ENCODE measurements at regions not wholly inside any gene's neighbourhood (a gene's known extent, or its start where the extent isn't known, plus 50 kb on each side); places are given as distances from the start of the nearest gene placed in this dataset.
"Not testable (repeated sequence)": the region's sequence is repeated elsewhere in the genome, so short reads cannot be mapped to it uniquely, and the experiment has no call there.

DNA sequence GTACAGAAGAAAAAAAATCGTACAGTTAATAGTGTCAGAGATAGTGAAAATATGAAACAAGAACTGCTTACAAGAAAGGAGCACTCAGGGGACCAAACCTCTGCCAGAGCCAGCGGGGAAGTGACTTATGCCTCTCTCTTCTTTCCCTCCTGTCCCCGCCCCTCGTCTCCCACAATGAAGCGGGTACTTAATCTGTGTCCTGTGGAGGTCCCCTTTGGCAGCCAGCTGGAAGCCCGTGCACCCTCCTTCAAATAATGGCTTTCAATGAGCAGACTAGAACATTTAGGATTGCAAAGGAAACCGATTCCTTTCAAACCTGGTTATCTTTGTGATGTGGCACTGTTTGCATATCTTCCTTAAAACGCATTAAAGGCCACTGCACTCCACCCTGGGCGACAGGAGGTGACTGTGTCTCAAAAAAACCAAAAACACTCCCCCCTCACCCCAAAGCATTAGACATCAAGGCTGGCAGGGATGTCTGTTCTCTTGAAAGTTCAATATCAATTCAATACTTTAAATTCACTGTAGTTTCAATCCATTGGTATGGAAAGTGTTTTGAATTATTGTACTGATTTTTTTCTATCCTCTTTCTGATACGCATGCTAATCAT is 51.7 kb downstream of the PPIAL4C start:
- peak overlapping the region; percentile 100 for H3K27ac Mint-ChIP-seq
- peaks cover 38% of the 10 kb centered on the region for H3K4me1 Mint-ChIP-seq
- peaks cover 13% of the 10 kb centered on the region for H3K36me3 Mint-ChIP-seq
- not testable (repeated sequence) for ATAC-seq; H3K9me3 Mint-ChIP-seq; DNase-seq (ENCODE audit: low spot score in 2 of 2)
- peak overlapping the region; percentile 86 for H3K4me3 Mint-ChIP-seq

DNA sequence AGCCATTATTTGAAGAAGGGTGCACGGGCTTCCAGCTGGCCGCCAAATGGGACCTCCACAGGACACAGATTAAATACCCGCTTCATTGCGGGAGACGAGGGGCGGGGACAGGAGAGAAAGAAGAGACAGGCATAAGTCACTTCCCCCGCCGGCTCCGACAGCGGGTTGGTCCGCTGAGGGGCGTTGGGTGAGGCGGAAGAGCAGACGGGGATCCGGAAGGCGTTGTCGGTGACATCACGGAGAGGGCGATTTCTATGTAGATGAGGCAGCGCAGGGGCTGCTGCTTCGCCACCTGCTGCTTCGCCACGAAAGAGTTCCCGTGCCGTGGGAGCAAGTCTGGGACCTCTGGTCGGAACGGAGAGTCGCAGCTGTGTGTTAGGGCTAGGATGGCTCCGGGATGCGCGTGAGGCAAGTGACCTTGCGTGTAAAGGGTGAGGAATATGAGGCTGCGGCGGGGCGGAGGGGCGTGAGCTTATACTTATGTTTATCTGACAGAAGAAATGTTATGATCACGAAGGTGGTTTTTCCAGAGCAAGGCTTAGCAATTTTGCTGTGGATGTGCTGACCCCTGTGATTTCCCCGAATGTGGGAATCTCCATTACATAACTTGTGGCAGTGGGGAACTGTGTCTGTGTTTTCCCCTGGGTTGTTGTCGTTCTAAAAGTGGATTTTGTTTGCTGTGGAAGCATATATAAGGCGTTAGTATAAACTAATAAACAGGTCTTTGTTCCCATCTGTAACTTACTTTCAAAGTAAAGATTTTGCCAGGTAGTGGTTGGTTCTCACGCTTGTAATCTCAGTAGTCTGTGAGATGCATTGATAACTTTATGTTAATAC is 52.9 kb downstream of the PPIAL4C start:
- peaks cover 13% of the 10 kb centered on the region for H3K36me3 Mint-ChIP-seq
- peak; percentile 77 to 94 for DNase-seq (ENCODE audit: low spot score in 2 of 2)

DNA sequence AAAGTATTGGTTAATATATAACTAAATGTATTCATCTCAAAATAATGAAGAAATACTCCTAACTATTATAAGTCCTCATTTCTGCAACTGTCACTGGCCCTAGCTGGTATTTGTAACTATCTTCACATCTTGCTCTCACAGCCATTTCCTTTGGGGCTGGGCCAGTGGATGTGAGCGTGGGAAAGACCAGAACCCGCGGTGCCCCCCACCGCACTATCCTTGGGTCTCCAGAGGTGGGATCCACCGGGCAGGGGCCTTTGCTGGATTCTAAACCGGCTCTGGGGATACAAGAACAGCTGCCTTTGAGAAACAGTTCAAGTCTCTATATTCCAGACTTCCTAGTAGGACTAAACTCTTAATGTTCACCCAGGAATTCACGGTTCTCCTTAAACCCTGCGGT is 54.8 kb downstream of the PPIAL4C start:
- not testable (repeated sequence) for H3K4me3 Mint-ChIP-seq; ATAC-seq; H3K9me3 Mint-ChIP-seq; DNase-seq (ENCODE audit: low spot score in 2 of 2)
- Mint-ChIP-seq H3K36me3 (peaks cover 13% of the 10 kb centered on the region), H3K27ac (peak overlapping the region; percentile 23), H3K4me1 (peaks cover 38% of the 10 kb centered on the region)

More for the DNA sequence above, 52.9 kb downstream of the PPIAL4C start:
- Mint-ChIP-seq H3K4me3 (peak overlapping the region; percentile 86), H3K4me1 (peaks cover 38% of the 10 kb centered on the region), H3K27ac (peak overlapping the region; percentile 100)
- H3K9me3 Mint-ChIP-seq = not testable (repeated sequence)
- ATAC-seq = peak; percentile 93

DNA sequence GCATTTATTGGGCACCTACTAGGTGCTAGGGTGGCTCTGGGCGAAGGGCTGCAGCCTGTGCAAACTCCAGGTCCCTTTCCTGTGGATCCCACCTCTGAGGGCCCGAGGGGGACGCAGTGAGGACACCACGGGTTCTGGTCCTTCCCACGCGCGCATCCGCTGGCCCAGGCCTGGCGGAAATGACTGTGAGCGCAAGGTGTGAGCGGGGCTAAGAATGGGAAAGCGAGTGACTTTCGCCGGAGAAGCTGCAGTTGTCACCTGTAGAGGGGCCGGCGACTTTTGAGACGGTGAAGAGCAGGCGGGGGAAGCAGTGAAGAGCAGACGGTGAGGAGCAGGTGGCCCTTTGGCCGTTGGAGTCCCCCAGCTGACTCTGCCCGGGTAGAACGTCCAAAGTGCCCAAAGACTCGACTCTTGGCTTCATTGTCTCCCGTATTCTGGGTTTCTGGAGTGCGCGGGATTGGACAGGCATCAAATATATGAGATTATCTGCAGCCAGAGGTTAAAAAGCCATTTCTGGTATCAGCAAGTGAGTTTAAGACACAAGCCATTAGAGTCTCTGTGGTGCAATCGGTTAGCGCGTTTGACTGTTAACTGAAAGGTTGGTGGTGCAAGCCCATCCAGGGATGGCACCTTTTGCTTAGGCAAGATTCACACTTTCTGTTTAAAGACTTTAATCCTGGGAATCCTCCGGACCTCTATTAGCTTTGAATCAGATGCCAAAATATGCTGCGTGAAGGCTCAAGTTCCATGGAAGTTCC is 55.4 kb downstream of the PPIAL4C start:
- ATAC-seq = not testable (repeated sequence)
- peaks cover 32% of the 10 kb centered on the region for H3K4me1 Mint-ChIP-seq

DNA sequence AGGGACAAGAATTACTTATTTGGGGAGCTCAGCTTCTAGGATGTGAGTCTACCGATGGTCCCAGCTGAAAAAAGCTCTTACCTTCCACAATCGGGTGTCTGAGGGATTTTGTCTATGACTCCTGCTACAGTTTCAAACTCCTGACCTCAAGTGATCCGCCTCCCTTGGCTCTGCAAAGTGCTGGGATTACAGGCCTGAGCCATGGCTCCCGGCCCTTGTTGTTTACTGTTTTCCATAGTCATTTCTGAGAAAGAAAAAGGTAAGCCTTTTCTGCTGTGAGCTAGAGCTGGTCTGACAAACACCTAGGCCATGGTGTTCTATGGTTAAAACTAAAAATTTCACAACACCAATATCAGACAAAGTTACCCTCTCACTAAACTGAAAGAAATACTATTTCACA is 57.5 kb downstream of the PPIAL4C start:
- not testable (repeated sequence) for ATAC-seq; DNase-seq (ENCODE audit: low spot score in 2 of 2); H3K9me3 Mint-ChIP-seq; H3K4me3 Mint-ChIP-seq
- Mint-ChIP-seq H3K27ac (peak overlapping the region; percentile 14), H3K4me1 (peaks cover 21% of the 10 kb centered on the region), H3K36me3 (peaks cover 10% of the 10 kb centered on the region)

More for the DNA sequence above, 55.4 kb downstream of the PPIAL4C start:
- not testable (repeated sequence) for H3K4me3 Mint-ChIP-seq; DNase-seq (ENCODE audit: low spot score in 2 of 2); H3K9me3 Mint-ChIP-seq
- Mint-ChIP-seq H3K27ac (peak overlapping the region; percentile 23), H3K36me3 (peaks cover 13% of the 10 kb centered on the region)

DNA sequence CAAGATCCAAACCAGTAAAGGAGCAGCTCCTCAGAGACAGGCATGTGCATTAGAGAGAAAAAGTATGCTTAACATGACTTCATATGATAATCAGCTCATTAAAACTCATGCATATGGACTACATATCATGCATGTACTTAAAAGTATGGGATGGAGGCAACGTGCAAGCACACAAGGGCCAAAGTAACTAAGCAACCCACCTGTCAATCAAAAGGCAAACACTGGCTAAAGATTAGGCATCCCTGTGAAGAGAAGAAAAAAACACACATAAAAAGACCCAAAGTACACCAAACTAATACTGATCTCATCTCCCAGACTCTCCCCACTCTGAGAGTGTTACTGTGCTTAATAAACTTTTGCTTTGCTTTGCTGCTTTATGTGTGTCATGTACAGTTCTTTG is 61.2 kb downstream of the PPIAL4C start:
- not testable (repeated sequence) for H3K27ac Mint-ChIP-seq; H3K4me3 Mint-ChIP-seq; H3K36me3 Mint-ChIP-seq; DNase-seq (ENCODE audit: low spot score in 2 of 2); H3K4me1 Mint-ChIP-seq; ATAC-seq; H3K9me3 Mint-ChIP-seq

DNA sequence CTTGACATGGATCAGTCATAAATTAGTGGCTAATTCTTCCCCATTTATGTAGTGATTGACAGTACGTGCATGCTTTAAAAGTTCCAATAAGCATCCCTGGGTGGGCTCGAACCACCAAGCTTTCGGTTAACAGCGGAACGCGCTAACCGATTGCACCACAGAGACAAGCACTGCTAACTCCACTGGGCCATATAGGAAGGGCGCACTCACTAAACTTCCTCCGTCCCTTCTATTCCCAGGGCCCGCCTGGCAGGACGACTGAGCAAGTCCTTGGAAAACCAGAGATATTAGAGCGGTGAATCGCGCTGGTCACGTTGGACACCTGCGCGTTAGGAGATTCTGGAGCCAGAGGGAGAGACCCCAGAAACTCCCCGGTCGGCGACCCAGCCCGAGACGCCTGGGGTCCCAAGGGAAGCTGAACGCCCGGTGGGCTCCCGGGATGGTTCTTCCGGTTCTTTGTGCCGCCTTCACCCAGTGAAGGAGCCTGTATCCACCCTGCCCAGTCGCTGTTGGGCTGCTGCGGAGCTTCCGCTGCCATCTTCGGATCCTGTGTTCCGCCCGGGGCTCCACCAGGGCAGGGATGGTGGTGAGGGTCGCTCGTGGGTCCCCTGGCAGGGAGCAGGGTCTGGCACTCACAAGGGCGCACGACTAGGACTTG is 62.8 kb downstream of the PPIAL4C start:
- DNase-seq (ENCODE audit: low spot score in 2 of 2) (peak in 1 of 2 donors; percentile 58), ATAC-seq (peak; percentile 43)
- not testable (repeated sequence) for H3K4me1 Mint-ChIP-seq, H3K9me3 Mint-ChIP-seq, H3K36me3 Mint-ChIP-seq
- H3K27ac Mint-ChIP-seq = peak overlapping the region; percentile 88
- peak overlapping the region; percentile 72 for H3K4me3 Mint-ChIP-seq

DNA sequence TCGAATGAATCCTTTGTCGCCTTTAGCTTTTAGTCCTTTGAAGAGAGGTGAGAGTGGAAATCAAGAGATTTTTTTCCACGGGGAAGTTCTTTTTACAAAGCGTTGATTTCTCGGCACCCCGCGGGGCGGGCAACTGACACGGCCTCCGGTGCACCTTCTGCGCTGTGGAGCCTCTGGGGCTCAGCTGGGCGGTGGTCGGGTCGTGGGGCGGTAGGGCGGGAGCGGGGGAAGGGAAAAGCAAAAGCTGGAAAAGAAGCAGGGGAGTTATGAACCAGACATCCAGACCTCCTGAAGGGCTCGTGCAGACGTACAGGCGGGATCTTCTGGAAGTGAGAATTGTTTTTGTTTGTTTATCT is 63.3 kb downstream of the PPIAL4C start:
- H3K27ac Mint-ChIP-seq; H3K9me3 Mint-ChIP-seq; ATAC-seq; H3K36me3 Mint-ChIP-seq; H3K4me1 Mint-ChIP-seq; DNase-seq (ENCODE audit: low spot score in 2 of 2): not testable (repeated sequence)
- peak overlapping the region; percentile 72 for H3K4me3 Mint-ChIP-seq

DNA sequence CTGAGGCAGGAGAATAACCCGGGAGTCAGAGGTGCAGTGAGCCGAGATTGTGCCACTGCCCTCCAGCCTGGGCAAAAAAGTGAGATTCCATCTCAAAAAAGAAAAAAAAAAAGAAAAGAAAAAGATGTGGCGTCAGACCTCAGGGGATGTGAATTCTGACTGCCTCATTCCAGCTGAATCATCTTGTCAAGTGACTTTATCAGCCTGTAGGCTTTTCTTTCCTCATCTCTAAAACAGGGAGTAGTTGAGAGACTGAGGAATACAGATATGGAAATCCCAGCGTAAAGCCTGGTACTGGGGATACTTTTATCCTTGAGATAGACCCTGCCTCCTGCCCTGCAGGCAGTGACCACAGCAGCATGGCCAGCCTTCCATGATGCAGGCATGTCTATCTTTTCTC is 74.1 kb downstream of the PPIAL4C start:
- not testable (repeated sequence) for H3K36me3 Mint-ChIP-seq; H3K27ac Mint-ChIP-seq; H3K9me3 Mint-ChIP-seq; ATAC-seq; H3K4me1 Mint-ChIP-seq; DNase-seq (ENCODE audit: low spot score in 2 of 2); H3K4me3 Mint-ChIP-seq

DNA sequence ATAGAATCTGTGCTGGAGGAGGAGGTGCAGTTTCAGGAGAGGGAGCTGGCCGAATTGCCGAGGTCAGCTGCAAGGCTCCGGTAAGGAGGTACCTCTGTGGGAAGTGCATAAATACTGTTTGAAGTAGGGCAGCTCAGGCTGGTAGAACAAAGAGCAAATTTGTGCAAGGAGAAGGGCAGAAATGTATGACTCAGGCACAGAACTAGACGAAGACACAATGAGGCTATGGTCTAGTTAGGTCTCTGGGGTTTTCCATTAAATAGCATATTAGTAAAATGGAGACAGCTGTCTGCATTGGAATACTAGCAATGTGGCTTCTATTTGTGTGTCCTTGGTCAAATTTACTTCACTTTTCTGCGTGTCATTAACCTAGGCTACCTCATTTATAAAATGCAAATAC is 74.5 kb downstream of the PPIAL4C start:
- not testable (repeated sequence) for H3K27ac Mint-ChIP-seq; H3K4me3 Mint-ChIP-seq; H3K36me3 Mint-ChIP-seq; H3K9me3 Mint-ChIP-seq; H3K4me1 Mint-ChIP-seq; ATAC-seq; DNase-seq (ENCODE audit: low spot score in 2 of 2)

DNA sequence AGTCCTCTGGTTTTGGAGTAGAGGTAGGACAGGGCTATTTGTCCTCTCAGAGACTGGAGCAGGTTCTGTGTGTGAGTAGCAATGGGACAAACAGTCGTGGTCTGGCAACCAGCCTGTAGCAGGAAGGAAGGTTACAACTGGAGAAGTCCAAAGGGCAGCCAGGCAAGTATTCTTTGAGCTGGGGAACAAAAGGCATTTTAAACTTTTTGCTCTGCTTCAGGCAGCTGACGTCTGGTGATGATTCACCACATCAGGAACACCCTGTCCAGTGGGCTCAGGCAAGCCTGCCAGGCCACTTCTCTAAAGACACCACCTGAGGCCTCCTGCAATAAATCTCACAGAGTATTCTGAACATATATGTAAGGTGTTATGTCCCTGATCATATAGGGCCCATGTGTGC is 81.0 kb downstream of the PPIAL4C start:
- H3K36me3 Mint-ChIP-seq; H3K4me3 Mint-ChIP-seq; ATAC-seq; H3K27ac Mint-ChIP-seq; H3K9me3 Mint-ChIP-seq; H3K4me1 Mint-ChIP-seq; DNase-seq (ENCODE audit: low spot score in 2 of 2): not testable (repeated sequence)

DNA sequence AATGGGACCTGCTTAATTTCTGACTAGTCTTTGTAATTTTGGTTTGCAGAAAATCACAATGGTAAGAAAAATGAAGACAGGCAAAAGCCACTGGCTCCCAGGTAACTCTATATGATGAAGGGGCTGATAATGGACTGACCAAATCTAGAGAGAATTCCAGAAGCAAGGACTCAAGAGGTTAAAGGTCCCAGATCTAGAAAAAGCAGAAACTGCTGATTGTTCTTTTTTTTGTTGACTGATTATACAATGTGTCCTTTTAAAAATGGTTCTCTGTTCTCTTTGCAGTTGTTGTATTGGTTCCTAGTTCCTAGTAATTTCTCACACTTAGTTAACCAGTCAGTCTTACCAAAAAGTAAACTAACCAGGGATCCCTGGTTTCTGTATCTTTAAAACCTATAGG is 81.4 kb downstream of the PPIAL4C start:
- not testable (repeated sequence) for H3K36me3 Mint-ChIP-seq; H3K27ac Mint-ChIP-seq; H3K9me3 Mint-ChIP-seq; DNase-seq (ENCODE audit: low spot score in 2 of 2); H3K4me3 Mint-ChIP-seq; ATAC-seq; H3K4me1 Mint-ChIP-seq

DNA sequence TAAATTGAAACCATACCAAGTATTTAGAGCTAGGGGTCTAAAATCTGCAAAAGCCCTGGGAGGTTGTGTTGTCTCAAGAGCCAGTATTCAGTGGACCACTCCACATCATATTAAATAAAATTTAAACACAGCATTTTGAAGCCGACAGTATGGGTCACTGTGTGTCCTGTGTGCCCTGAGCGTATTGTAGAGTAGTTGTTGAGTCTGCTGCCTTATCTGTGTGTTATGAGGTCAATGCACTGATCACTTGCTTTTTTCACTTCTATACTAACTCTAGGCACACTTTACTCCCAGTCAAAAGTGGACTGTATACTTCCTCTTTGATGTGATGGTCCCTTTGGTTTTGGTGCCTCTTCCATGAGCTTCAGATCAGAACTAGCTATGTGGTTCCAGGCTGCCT is 81.9 kb downstream of the PPIAL4C start:
- H3K9me3 Mint-ChIP-seq; H3K4me1 Mint-ChIP-seq; DNase-seq (ENCODE audit: low spot score in 2 of 2); ATAC-seq; H3K36me3 Mint-ChIP-seq; H3K27ac Mint-ChIP-seq; H3K4me3 Mint-ChIP-seq: not testable (repeated sequence)

DNA sequence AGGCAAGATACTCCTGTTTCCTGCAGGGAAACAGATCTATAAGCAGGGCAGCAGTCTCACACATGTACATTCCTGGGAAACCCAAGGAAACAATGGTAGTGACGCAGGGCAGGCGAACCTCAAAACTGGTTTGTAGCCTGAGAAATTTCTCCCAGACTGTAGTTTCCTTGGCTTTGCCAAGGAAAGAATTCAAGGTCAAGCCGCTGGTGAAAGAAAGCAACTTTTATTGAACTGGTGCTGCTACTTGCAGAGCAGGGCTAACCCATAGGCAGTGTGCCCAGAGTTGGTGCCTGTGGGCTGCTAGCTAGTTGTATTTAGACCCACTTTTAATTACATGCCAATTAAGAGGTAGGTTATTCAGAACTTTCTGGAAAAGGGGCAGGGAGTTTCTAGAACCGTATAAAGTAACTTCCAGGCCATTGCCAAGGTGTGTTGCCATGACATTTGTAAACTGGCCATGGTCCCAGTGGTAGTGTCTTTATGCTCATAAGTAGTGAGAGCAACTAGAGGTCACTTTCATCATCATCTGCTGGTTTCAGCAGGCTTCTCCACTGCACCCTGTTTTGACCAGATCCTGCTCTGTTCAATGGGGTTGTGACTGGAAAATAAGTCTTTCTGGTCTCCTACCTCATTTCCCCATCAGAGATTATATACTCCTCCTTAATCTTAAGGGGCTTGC is 89.7 kb downstream of the PPIAL4C start:
- not testable (repeated sequence) for H3K4me1 Mint-ChIP-seq; ATAC-seq; H3K27ac Mint-ChIP-seq; H3K9me3 Mint-ChIP-seq; DNase-seq (ENCODE audit: low spot score in 2 of 2); H3K36me3 Mint-ChIP-seq; H3K4me3 Mint-ChIP-seq

DNA sequence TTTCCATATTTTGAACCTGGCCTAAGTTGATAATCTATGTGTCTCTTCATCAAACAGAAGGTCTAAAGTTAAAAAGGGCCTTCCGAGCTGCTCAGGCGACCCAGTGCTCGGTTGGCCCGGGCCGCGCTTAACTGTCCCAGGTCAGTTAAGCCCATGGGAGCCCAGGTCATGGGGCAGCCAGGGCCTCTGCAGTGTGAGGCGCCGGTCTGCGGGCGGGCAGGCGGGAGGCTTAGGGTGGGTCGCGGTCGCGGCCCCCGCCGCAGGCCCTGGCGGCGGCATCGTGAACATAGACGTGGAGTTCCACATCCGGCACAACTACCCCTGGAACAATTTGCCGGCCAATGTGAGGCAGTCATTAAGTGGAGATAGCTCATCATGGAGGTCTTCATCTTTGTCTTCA is 91.3 kb downstream of the PPIAL4C start:
- H3K4me3 Mint-ChIP-seq, H3K36me3 Mint-ChIP-seq: not testable (repeated sequence)

More for the DNA sequence above, 91.3 kb downstream of the PPIAL4C start:
- not testable (repeated sequence) for DNase-seq (ENCODE audit: low spot score in 2 of 2); H3K27ac Mint-ChIP-seq; H3K9me3 Mint-ChIP-seq; ATAC-seq; H3K4me1 Mint-ChIP-seq
